Endothelial cell of umbilical vein (primary cell): ENCODE measurements at regions not wholly inside any gene's neighbourhood (a gene's known extent, or its start where the extent isn't known, plus 50 kb on each side); places are given as distances from the start of the nearest gene placed in this dataset.

Experiments used
- BruUV-seq: library from RNA; stranded (reverse); fragments of 400-500 nt; replicated peaks from 2 replicates; lab custom pipeline; 2021; lab: Mats Ljungman, UMichigan
- CTCF ChIA-PET: fragments of 300-600, 350-600 bp; sonication (Branson Sonifier 250); formaldehyde crosslinking; loops from one replicate; lab custom pipeline; 2021; ENCODE audit warnings: antibody characterized with exemption, inconsistent platforms; lab: Charles Lee
- POLR2A ChIA-PET: fragments of 300-600, 350-600 bp; sonication (Branson Sonifier 250); formaldehyde crosslinking; loops from one replicate; lab custom pipeline; 2021; ENCODE audit warnings: antibody characterized with exemption, inconsistent platforms; lab: Charles Lee
- DNase-seq: peaks from one replicate; pipeline ENCODE4 v3.0.0-alpha.2; 2011; ENCODE audit warnings: low read depth, low spot score
- FAIRE-seq: peaks from 2 replicates; lab custom pipeline; 2011; peaks lifted over from hg19 to GRCh38; lab: Jason Lieb, UNC
- H2AFZ ChIP-seq: 2 replicates; pipeline ENCODE4 v1.6.0; 2012; ENCODE audit warnings: low read depth, low read length, control low read depth, inconsistent platforms
- H3K27ac ChIP-seq: 2 replicates; pipeline ENCODE4 v1.5.1; 2011; ENCODE audit warnings: low read depth, mild to moderate bottlenecking, control low read depth, low read length, moderate library complexity; ENCODE audit not compliant: insufficient read depth
- H3K27me3 ChIP-seq, 2 experiments: 2 replicates each; pipeline versions ENCODE4 v1.6.0 to v1.6.1; 2011; ENCODE audit warnings: low read length in 2 of 2, mixed read lengths in 1 of 2; ENCODE audit not compliant: control insufficient read depth in 2 of 2, insufficient read depth in 2 of 2
- H3K36me3 ChIP-seq, 2 experiments: 2 replicates in 1 of 2; 3 replicates in 1 of 2; pipeline ENCODE4 v1.5.1; 2011; ENCODE audit warnings: low read length in 2 of 2, mild to moderate bottlenecking in 1 of 2, moderate library complexity in 1 of 2; ENCODE audit not compliant: control insufficient read depth in 2 of 2, insufficient read depth in 2 of 2; ENCODE audit errors: extremely low read depth in 1 of 2
- H3K4me1 ChIP-seq: 3 replicates; pipeline ENCODE4 v1.5.1; 2011; ENCODE audit warnings: mild to moderate bottlenecking, low read length; ENCODE audit not compliant: control insufficient read depth, insufficient read depth; ENCODE audit errors: extremely low read depth
- H3K4me2 ChIP-seq: 2 replicates; pipeline ENCODE4 v1.6.1; 2011; ENCODE audit warnings: low read length, control low read depth, mixed read lengths; ENCODE audit not compliant: insufficient read depth
- H3K4me3 ChIP-seq, 3 experiments: fragments of 200-600 bp in 1 of 3; sonication (generic), shearing (Covaris generic) in 1 of 3; replicated peaks in 1 of 3; 2 replicates each; pipeline ENCODE4 v1.5.1; 2011 to 2016; ENCODE audit warnings: control low read depth in 3 of 3, low read length in 3 of 3, mild to moderate bottlenecking in 2 of 3, inconsistent platforms in 1 of 3, low read depth in 1 of 3, moderate library complexity in 1 of 3; ENCODE audit not compliant: insufficient read depth in 1 of 3
- H3K79me2 ChIP-seq: 2 replicates; pipeline ENCODE4 v1.6.0; 2012; ENCODE audit warnings: low read length, inconsistent platforms; ENCODE audit not compliant: control insufficient read depth, insufficient read depth
- H3K9ac ChIP-seq: replicated peaks from 2 replicates; pipeline ENCODE3; 2011; ENCODE audit warnings: low read length, control low read depth; ENCODE audit not compliant: insufficient read depth; ENCODE audit errors: extremely low read depth
- H3K9me1 ChIP-seq: replicated peaks from 3 replicates; pipeline ENCODE4 v1.6.0; 2011; ENCODE audit warnings: mild to moderate bottlenecking, low read length; ENCODE audit not compliant: control insufficient read depth, insufficient read depth; ENCODE audit errors: extremely low read depth
- H3K9me3 ChIP-seq: replicated peaks from 2 replicates; pipeline ENCODE4 v1.5.1; 2012; ENCODE audit warnings: low read length, inconsistent platforms; ENCODE audit not compliant: control insufficient read depth, insufficient read depth
- H4K20me1 ChIP-seq: replicated peaks from 2 replicates; pipeline ENCODE3; 2011; ENCODE audit warnings: mild to moderate bottlenecking, low read length; ENCODE audit not compliant: control insufficient read depth, insufficient read depth; ENCODE audit errors: extremely low read depth
- EZH2 ChIP-seq: IDR thresholded peaks from 2 replicates; pipeline ENCODE4 v1.6.1; 2012; ENCODE audit warnings: borderline replicate concordance, low read depth, mild to moderate bottlenecking, moderate library complexity, low read length, inconsistent platforms; ENCODE audit not compliant: severe bottlenecking
- FOS ChIP-seq: IDR thresholded peaks from 2 replicates; pipeline ENCODE4 v1.6.1; 2011; ENCODE audit warnings: mild to moderate bottlenecking, low read length, moderate library complexity, borderline replicate concordance; ENCODE audit not compliant: insufficient read depth
- GATA2 ChIP-seq: IDR thresholded peaks from 2 replicates; pipeline ENCODE4 v1.7.0; 2011; ENCODE audit warnings: low read depth, mild to moderate bottlenecking, moderate library complexity, mixed read lengths, low read length; ENCODE audit not compliant: insufficient read length, insufficient read depth
- JUN ChIP-seq: IDR thresholded peaks from 2 replicates; pipeline ENCODE4 v1.6.1; 2011; ENCODE audit warnings: borderline replicate concordance, low read depth; ENCODE audit not compliant: insufficient read length, insufficient read depth
- MYC ChIP-seq: IDR thresholded peaks from one replicate; pipeline ENCODE4 v1.6.1; 2011; ENCODE audit warnings: mild to moderate bottlenecking, low read depth, low read length
- POLR2A ChIP-seq: IDR thresholded peaks from 2 replicates; pipeline ENCODE4 v1.6.1; 2012; ENCODE audit warnings: low read depth, mild to moderate bottlenecking, control low read depth, low read length
- POLR2AphosphoS5 ChIP-seq: IDR thresholded peaks from 2 replicates; pipeline ENCODE4 v1.6.1; 2012; ENCODE audit warnings: low read depth, mild to moderate bottlenecking, control low read depth, low read length, moderate library complexity; ENCODE audit not compliant: insufficient read depth
- dilution Hi-C: fragments of 300-500 bp; cut with MboI; formaldehyde crosslinking; loops from one replicate; pipeline ENCODE4 v1.15.0; 2019; ENCODE audit warnings: low sequenced_read_pairs; ENCODE audit not compliant: extremely low pct_ligation_motif_present
- intact Hi-C: fragments of 100-400 bp; cut with micrococcal nuclease; formaldehyde crosslinking; loops from one replicate; pipeline ENCODE4 v1.10.0; 2022
- TF ChIP-seq, protein P1 (sequence below), 2 donors: IDR thresholded peaks; 1 replicate in 1 of 2; 2 replicates in 1 of 2; pipeline ENCODE4 v1.5.1; 2011; ENCODE audit warnings: low read length in 2 of 2, mild to moderate bottlenecking in 2 of 2, moderate library complexity in 2 of 2, control low read depth in 1 of 2, inconsistent platforms in 1 of 2, low read depth in 1 of 2; ENCODE audit not compliant: insufficient read depth in 1 of 2; ENCODE audit errors: extremely low read depth in 1 of 2
- TF ChIP-seq, protein P2 (sequence below): IDR thresholded peaks from 2 replicates; pipeline ENCODE4 v1.6.1; 2011; ENCODE audit not compliant: insufficient read depth, insufficient read length

DNA sequence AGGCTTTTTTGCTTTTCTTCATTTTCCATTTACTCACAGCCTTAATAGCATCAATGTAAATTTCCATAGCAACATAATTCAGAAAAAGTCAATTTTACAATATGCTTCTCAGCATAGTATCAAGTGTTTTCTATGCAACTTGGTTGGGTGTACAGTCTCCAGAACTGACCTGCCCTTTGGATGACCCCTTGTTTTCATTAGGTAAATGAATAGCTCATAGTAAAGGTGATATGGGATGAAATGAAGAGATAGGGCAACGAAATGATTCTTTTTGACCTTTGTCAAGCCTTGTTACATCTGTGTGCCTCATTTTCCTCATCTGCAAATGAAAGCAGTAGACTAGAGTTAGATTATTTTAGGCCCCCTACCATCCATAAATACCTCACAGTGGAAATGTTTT lies 1081.0 kb downstream of the TMTC2 start:
- BruUV-seq, result no TSS peak
- intact Hi-C loops (no loop called here), dilution Hi-C loops (no loop called here)
- Histone ChIP-seq H3K4me2 (no peak overlapping the region), H4K20me1 (no peaks in the 10 kb centered on the region), H3K79me2 (no peaks in the 10 kb centered on the region), H3K27ac (no peak overlapping the region), H3K9ac (no peak overlapping the region), H2AFZ (no peak overlapping the region), H3K36me3 (no peaks in the 10 kb centered on the region), H3K4me1 (no peaks in the 10 kb centered on the region), H3K9me3 (no peaks in the 10 kb centered on the region), H3K27me3 (no peaks in the 10 kb centered on the region), H3K4me3 (no peak overlapping the region), H3K9me1 (no peaks in the 10 kb centered on the region)
- DNase-seq, result no peak
- CTCF ChIA-PET, result no interaction called here
- no peak for FAIRE-seq
- POLR2A ChIA-PET, result no interaction called here
- TF ChIP-seq POLR2AphosphoS5 (no peak), JUN (no peak), EZH2 (no peak), GATA2 (no peak), FOS (no peak), POLR2A (no peak), MYC (no peak)
- TF ChIP-seq, protein P1, sequence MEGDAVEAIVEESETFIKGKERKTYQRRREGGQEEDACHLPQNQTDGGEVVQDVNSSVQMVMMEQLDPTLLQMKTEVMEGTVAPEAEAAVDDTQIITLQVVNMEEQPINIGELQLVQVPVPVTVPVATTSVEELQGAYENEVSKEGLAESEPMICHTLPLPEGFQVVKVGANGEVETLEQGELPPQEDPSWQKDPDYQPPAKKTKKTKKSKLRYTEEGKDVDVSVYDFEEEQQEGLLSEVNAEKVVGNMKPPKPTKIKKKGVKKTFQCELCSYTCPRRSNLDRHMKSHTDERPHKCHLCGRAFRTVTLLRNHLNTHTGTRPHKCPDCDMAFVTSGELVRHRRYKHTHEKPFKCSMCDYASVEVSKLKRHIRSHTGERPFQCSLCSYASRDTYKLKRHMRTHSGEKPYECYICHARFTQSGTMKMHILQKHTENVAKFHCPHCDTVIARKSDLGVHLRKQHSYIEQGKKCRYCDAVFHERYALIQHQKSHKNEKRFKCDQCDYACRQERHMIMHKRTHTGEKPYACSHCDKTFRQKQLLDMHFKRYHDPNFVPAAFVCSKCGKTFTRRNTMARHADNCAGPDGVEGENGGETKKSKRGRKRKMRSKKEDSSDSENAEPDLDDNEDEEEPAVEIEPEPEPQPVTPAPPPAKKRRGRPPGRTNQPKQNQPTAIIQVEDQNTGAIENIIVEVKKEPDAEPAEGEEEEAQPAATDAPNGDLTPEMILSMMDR (IDR thresholded peaks at IDR 0.05; ENCODE audit: extremely low read depth in 1 of 2, insufficient read depth in 1 of 2, low read depth in 1 of 2, low read length in 2 of 2), result no peak
- TF ChIP-seq, protein P2, sequence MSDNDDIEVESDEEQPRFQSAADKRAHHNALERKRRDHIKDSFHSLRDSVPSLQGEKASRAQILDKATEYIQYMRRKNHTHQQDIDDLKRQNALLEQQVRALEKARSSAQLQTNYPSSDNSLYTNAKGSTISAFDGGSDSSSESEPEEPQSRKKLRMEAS, result no peak
